ENCODE measurements at regions not wholly inside any gene's neighbourhood (a gene's known extent, or its start where the extent isn't known, plus 50 kb on each side); places are given as distances from the start of the nearest gene placed in this dataset.

DNA sequence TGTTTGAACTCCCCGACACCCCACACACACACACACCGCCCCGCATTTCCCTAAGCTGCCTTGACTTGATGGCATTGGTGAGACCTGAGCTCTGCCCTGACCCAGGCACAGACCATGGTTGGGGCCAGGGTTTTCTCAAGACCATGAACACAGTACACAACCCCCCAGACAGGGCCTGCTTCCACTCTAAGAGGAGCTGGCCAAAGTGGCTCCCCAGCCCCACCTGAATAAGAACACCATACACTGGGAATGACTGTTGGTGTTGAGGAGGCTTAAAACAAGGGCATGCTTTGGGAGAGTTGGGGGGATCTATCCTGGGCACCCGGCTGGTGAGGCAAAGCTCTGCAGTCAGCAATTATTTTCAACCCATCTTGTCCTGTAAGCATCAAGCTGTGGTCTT is 77.6 kb upstream of the SYT6 start:
- Histone ChIP-seq H3K9me3 (no peaks in the 10 kb centered on the region), H3K4me2 (no peak overlapping the region), H3K79me2 (ENCODE audit: insufficient read depth) (no peaks in the 10 kb centered on the region), H4K20me1 (ENCODE audit: insufficient read depth) (no peaks in the 10 kb centered on the region), H3K9me2 (no peaks in the 10 kb centered on the region), H3K27ac (ENCODE audit: low read depth in 2 of 2, low read length in 1 of 2) (no peak overlapping the region), H3K4me1 (ENCODE audit: control insufficient read depth in 1 of 2, insufficient read depth in 2 of 2, low read depth in 1 of 2, low read length in 1 of 2) (peaks cover 0 to 3% of the 10 kb centered on the region in 2 experiments; a peak in 1 of 4 replicates), H3F3A (replicated peaks; ENCODE audit: insufficient read depth) (no peaks in the 10 kb centered on the region), H3K9ac (no peak overlapping the region), H3K4me3 (ENCODE audit: low read depth in 2 of 2, low read length in 1 of 2) (no peak overlapping the region), H2AFZ (ENCODE audit: low read depth) (no peak overlapping the region), H3K27me3 (ENCODE audit: insufficient read depth) (peaks cover 4% of the 10 kb centered on the region; the same call in 1 of the 2 replicates), H3K36me3 (replicated peaks in 1 of 2; ENCODE audit: control insufficient read depth in 1 of 2, insufficient read depth in 2 of 2, low read length in 1 of 2) (no peaks in the 10 kb centered on the region)
- DNase-seq = no peak
- POLR2A ChIA-PET = no interaction called here
- 62% methylated on average over 4 of the region's 4 CpGs for WGBS (ENCODE audit: low lambda C conversion rate)
- CTCF ChIA-PET = interaction anchor here (0.9 to 1.2 kb wide), 2 partner anchors 52 to 198 kb away, joined by 3 read pairs; no protein-coding TSS in a partner anchor
- no peak for TF ChIP-seq SIN3A (IDR thresholded peaks at IDR 0.05; ENCODE audit: borderline replicate concordance, low read depth, low read length)

DNA sequence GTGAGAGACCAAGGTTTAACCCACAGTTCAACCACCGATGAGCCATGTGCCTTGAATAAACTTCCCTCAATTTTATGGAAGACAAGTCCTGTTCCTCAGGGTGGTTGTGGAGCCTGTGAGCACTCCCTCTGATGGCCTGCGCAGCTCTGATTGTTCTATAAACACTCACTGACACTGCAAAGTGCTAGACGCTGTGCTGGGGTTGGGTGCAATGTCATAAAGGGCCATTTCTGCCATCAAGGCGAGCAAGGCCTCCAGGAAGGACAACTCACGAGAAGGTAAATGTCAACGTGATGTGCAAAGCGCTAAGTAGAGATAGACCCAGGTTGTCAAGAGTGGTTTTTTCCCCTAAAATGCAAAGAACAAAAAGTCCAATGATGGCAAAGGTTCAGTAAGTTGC is 75.7 kb upstream of the SYT6 start:
- POLR2A ChIA-PET = no interaction called here

More for the DNA sequence above, 75.7 kb upstream of the SYT6 start:
- no peak for DNase-seq
- 36% methylated on average over 7 of the region's 7 CpGs for WGBS (ENCODE audit: low lambda C conversion rate)
- no peak for TF ChIP-seq TAF1 (IDR thresholded peaks at IDR 0.05; ENCODE audit: borderline replicate concordance, low read depth, low read length)
- TF ChIP-seq, protein P1, sequence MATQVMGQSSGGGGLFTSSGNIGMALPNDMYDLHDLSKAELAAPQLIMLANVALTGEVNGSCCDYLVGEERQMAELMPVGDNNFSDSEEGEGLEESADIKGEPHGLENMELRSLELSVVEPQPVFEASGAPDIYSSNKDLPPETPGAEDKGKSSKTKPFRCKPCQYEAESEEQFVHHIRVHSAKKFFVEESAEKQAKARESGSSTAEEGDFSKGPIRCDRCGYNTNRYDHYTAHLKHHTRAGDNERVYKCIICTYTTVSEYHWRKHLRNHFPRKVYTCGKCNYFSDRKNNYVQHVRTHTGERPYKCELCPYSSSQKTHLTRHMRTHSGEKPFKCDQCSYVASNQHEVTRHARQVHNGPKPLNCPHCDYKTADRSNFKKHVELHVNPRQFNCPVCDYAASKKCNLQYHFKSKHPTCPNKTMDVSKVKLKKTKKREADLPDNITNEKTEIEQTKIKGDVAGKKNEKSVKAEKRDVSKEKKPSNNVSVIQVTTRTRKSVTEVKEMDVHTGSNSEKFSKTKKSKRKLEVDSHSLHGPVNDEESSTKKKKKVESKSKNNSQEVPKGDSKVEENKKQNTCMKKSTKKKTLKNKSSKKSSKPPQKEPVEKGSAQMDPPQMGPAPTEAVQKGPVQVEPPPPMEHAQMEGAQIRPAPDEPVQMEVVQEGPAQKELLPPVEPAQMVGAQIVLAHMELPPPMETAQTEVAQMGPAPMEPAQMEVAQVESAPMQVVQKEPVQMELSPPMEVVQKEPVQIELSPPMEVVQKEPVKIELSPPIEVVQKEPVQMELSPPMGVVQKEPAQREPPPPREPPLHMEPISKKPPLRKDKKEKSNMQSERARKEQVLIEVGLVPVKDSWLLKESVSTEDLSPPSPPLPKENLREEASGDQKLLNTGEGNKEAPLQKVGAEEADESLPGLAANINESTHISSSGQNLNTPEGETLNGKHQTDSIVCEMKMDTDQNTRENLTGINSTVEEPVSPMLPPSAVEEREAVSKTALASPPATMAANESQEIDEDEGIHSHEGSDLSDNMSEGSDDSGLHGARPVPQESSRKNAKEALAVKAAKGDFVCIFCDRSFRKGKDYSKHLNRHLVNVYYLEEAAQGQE (IDR thresholded peaks at IDR 0.05; ENCODE audit: low read depth, low read length) = no peak
- TF ChIP-seq, protein P2, sequence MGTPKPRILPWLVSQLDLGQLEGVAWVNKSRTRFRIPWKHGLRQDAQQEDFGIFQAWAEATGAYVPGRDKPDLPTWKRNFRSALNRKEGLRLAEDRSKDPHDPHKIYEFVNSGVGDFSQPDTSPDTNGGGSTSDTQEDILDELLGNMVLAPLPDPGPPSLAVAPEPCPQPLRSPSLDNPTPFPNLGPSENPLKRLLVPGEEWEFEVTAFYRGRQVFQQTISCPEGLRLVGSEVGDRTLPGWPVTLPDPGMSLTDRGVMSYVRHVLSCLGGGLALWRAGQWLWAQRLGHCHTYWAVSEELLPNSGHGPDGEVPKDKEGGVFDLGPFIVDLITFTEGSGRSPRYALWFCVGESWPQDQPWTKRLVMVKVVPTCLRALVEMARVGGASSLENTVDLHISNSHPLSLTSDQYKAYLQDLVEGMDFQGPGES (IDR thresholded peaks at IDR 0.05; ENCODE audit: low read depth, low read length) = no peak
- TF ChIP-seq SIN3A (IDR thresholded peaks at IDR 0.05; ENCODE audit: borderline replicate concordance, low read depth, low read length) = no peak
- no peak for TF ChIP-seq FOXM1 (IDR thresholded peaks at IDR 0.05; ENCODE audit: low read depth)
- no peak for TF ChIP-seq RFX5 (IDR thresholded peaks at IDR 0.05; ENCODE audit: low read length)
- TF ChIP-seq FOXJ3 (CRISPR knock-in tag; IDR thresholded peaks at IDR 0.05) = no peak
- TF ChIP-seq NFIC (IDR thresholded peaks at IDR 0.05; ENCODE audit: borderline replicate concordance) = no peak
- Histone ChIP-seq H4K20me1 (ENCODE audit: insufficient read depth) (no peaks in the 10 kb centered on the region), H3K27me3 (ENCODE audit: insufficient read depth) (no peaks in the 10 kb centered on the region; the same call in 1 of the 2 replicates), H2AFZ (ENCODE audit: low read depth) (no peak overlapping the region), H3K79me2 (ENCODE audit: insufficient read depth) (no peaks in the 10 kb centered on the region), H3F3A (replicated peaks; ENCODE audit: insufficient read depth) (no peaks in the 10 kb centered on the region), H3K9me2 (no peaks in the 10 kb centered on the region), H3K4me2 (no peak overlapping the region), H3K36me3 (replicated peaks in 1 of 2; ENCODE audit: control insufficient read depth in 1 of 2, insufficient read depth in 2 of 2, low read length in 1 of 2) (no peaks in the 10 kb centered on the region), H3K4me3 (ENCODE audit: low read depth in 2 of 2, low read length in 1 of 2) (no peak overlapping the region), H3K4me1 (ENCODE audit: control insufficient read depth in 1 of 2, insufficient read depth in 2 of 2, low read depth in 1 of 2, low read length in 1 of 2) (peaks cover 0 to 4% of the 10 kb centered on the region in 2 experiments; a peak in 1 of 4 replicates), H3K27ac (ENCODE audit: low read depth in 2 of 2, low read length in 1 of 2) (no peak overlapping the region), H3K9me3 (no peaks in the 10 kb centered on the region), H3K9ac (no peak overlapping the region)
- CTCF ChIA-PET = interaction anchor here (0.6 kb wide), 1 partner anchor 158 kb away, joined by 3 read pairs; no protein-coding TSS in a partner anchor
